GM23338 (cell line): ENCODE measurements at regions not wholly inside any gene's neighbourhood (a gene's known extent, or its start where the extent isn't known, plus 50 kb on each side); places are given as distances from the start of the nearest gene placed in this dataset.

Source experiments
- ATAC-seq: fragments of 200-7000 bp; cut with Tn5 transposase; 3 replicates; pipeline ENCODE4 v1.9.1; 2020
- DNase-seq: peaks from one replicate; pipeline ENCODE4 v3.0.0-alpha.2; 2015; ENCODE audit warnings: low spot score
- H2AFZ ChIP-seq: fragments of 200-600 bp; sonication (generic); 2 replicates; pipeline ENCODE4 v1.8.0; 2016; ENCODE audit warnings: antibody characterized with exemption, mild to moderate bottlenecking, moderate library complexity
- H3F3A ChIP-seq: fragments of 200-600 bp; sonication (generic); replicated peaks from 2 replicates; pipeline ENCODE4 v1.8.0; 2017; ENCODE audit warnings: antibody characterized with exemption, mixed run types, low read depth
- H3K27ac ChIP-seq: fragments of 200-600 bp; sonication (generic); 2 replicates; pipeline ENCODE4 v1.6.1; 2016; ENCODE audit warnings: low read depth
- H3K27me3 ChIP-seq: fragments of 200-600 bp; sonication (generic); 2 replicates; pipeline ENCODE4 v1.8.0; 2016; ENCODE audit warnings: mild to moderate bottlenecking, mixed run types, moderate library complexity; ENCODE audit not compliant: insufficient read depth
- H3K36me3 ChIP-seq: fragments of 200-600 bp; sonication (generic); 2 replicates; pipeline ENCODE4 v1.8.0; 2016; ENCODE audit warnings: mild to moderate bottlenecking; ENCODE audit not compliant: insufficient read depth
- H3K4me1 ChIP-seq: fragments of 200-600 bp; sonication (generic); 2 replicates; pipeline ENCODE4 v1.8.0; 2016; ENCODE audit warnings: mild to moderate bottlenecking, moderate library complexity; ENCODE audit not compliant: insufficient read depth
- H3K4me2 ChIP-seq: fragments of 200-600 bp; sonication (generic); 2 replicates; pipeline ENCODE4 v1.7.1; 2017; ENCODE audit warnings: mixed run types
- H3K4me3 ChIP-seq: fragments of 200-600 bp; sonication (generic); 2 replicates; pipeline ENCODE4 v1.6.1; 2016; ENCODE audit warnings: mixed run types
- H3K79me2 ChIP-seq: fragments of 200-600 bp; sonication (generic); replicated peaks from 2 replicates; pipeline ENCODE4 v1.8.0; 2017; ENCODE audit warnings: mild to moderate bottlenecking; ENCODE audit not compliant: insufficient read depth
- H3K9me2 ChIP-seq: fragments of 200-600 bp; sonication (generic); 2 replicates; pipeline ENCODE4 v1.8.0; 2017; ENCODE audit not compliant: insufficient read depth
- H4K20me1 ChIP-seq: fragments of 200-600 bp; sonication (generic); replicated peaks from 2 replicates; pipeline ENCODE4 v1.8.0; 2017; ENCODE audit warnings: mild to moderate bottlenecking; ENCODE audit not compliant: insufficient read depth
- H3K27ac Mint-ChIP-seq: 2 replicates; pipeline ENCODE4 v1.8.0; 2020; ENCODE audit warnings: inconsistent platforms, mild to moderate bottlenecking, moderate library complexity, mixed read lengths
- H3K27me3 Mint-ChIP-seq: 3 replicates; pipeline ENCODE4 v1.8.0; 2022; ENCODE audit warnings: low read depth, mild to moderate bottlenecking, moderate library complexity, mixed read lengths, inconsistent platforms; ENCODE audit not compliant: insufficient read depth, poor library complexity
- H3K36me3 Mint-ChIP-seq: 3 replicates; pipeline ENCODE4 v1.8.0; 2021; ENCODE audit warnings: low read depth, mild to moderate bottlenecking, inconsistent platforms, moderate library complexity, mixed read lengths
- H3K4me1 Mint-ChIP-seq: 3 replicates; pipeline ENCODE4 v1.8.0; 2020; ENCODE audit warnings: mild to moderate bottlenecking, inconsistent platforms, mixed read lengths
- H3K4me3 Mint-ChIP-seq: 3 replicates; pipeline ENCODE4 v1.8.0; 2021; ENCODE audit warnings: moderate library complexity, mild to moderate bottlenecking, inconsistent platforms, mixed read lengths
- H3K9me3 Mint-ChIP-seq: 3 replicates; pipeline ENCODE4 v1.8.0; 2020; ENCODE audit warnings: moderate library complexity, mild to moderate bottlenecking, inconsistent platforms, mixed read lengths
- CREB1 ChIP-seq: fragments of 250-450 bp; sonication (Bioruptor Pico); IDR thresholded peaks from 2 replicates; pipeline ENCODE4 v1.5.0; 2020; ENCODE audit warnings: low read depth, mild to moderate bottlenecking, moderate library complexity
- CTCF ChIP-seq, 2 experiments: fragments of 200-600 bp in 1 of 2; sonication (generic) in 1 of 2; conservative IDR thresholded peaks; 2 replicates each; pipeline versions ENCODE4 v1.5.1 to v1.6.1; 2016 to 2017; ENCODE audit warnings: antibody characterized with exemption in 2 of 2, low read depth in 2 of 2, mild to moderate bottlenecking in 2 of 2, moderate library complexity in 1 of 2
- ETS1 ChIP-seq: IDR thresholded peaks from 2 replicates; pipeline ENCODE4 v1.6.1; 2016; ENCODE audit warnings: antibody characterized with exemption
- EZH2 ChIP-seq: fragments of 200-600 bp; sonication (generic); IDR thresholded peaks from one replicate; pipeline ENCODE4 v1.8.0; 2017; ENCODE audit warnings: antibody characterized with exemption, mild to moderate bottlenecking, low read depth; ENCODE audit not compliant: unreplicated experiment
- NANOG ChIP-seq: IDR thresholded peaks from 2 replicates; pipeline ENCODE4 v1.6.1; 2016; ENCODE audit warnings: antibody characterized with exemption, borderline replicate concordance
- POLR2AphosphoS5 ChIP-seq: IDR thresholded peaks from 2 replicates; pipeline ENCODE4 v1.6.1; 2016; ENCODE audit warnings: antibody characterized with exemption, low read depth
- REST ChIP-seq: IDR thresholded peaks from one replicate; pipeline ENCODE4 v1.6.1; 2018; ENCODE audit warnings: antibody characterized with exemption; ENCODE audit not compliant: unreplicated experiment
- ZNF114 ChIP-seq: fragments of 250-450 bp; sonication (Bioruptor Pico); IDR thresholded peaks from 2 replicates; pipeline ENCODE4 v1.5.0; 2020; ENCODE audit warnings: mild to moderate bottlenecking, moderate library complexity
- ZNF331 ChIP-seq: fragments of 250-450 bp; sonication (Bioruptor Pico); IDR thresholded peaks from 2 replicates; pipeline ENCODE4 v1.5.0; 2020; ENCODE audit warnings: low read depth, mild to moderate bottlenecking, moderate library complexity
- ZNF462 ChIP-seq: fragments of 250-450 bp; sonication (Bioruptor Pico); IDR thresholded peaks from 2 replicates; pipeline ENCODE4 v1.5.0; 2020; ENCODE audit warnings: mild to moderate bottlenecking, moderate library complexity

- no peak for TF ChIP-seq ZNF114 (CRISPR knock-in tag)
- no peak for TF ChIP-seq EZH2
- TF ChIP-seq ZNF331, result no peak
- no peak for TF ChIP-seq CTCF (conservative IDR thresholded peaks at IDR 0.05; ENCODE audit: low read depth in 2 of 2)
- TF ChIP-seq NANOG, result no peak
- no peak for TF ChIP-seq ETS1
- TF ChIP-seq REST, result no peak
These were observed 226.3 kb downstream of the ATP23 start (continued) for GRCh38 chr12:58167622-58168021.

- Mint-ChIP-seq H3K27me3 (no peaks in the 10 kb centered on the region), H3K9me3 (no peaks in the 10 kb centered on the region), H3K36me3 (peaks cover 2% of the 10 kb centered on the region; the same call in 1 of the 3 replicates), H3K4me3 (no peak overlapping the region), H3K4me1 (peaks cover 26% of the 10 kb centered on the region), H3K27ac (no peak overlapping the region)
- no peaks in the 10 kb centered on the region for H3K36me3 ChIP-seq
- H3K79me2 ChIP-seq, result no peaks in the 10 kb centered on the region
- H2AFZ ChIP-seq, result peak overlapping the region; percentile 92
- no peak overlapping the region for H3K4me2 ChIP-seq
- 0 out of 2 replicates have a peak, but pooled peaks cover 17% of the 10 kb centered on the region for H3K9me2 ChIP-seq
- no peak overlapping the region for H3K27ac ChIP-seq
- H3K27me3 ChIP-seq, result no peaks in the 10 kb centered on the region
- no peaks in the 10 kb centered on the region for H4K20me1 ChIP-seq
- peaks cover 24% of the 10 kb centered on the region for H3K4me1 ChIP-seq
- no peak overlapping the region for H3K4me3 ChIP-seq
- no peaks in the 10 kb centered on the region for H3F3A ChIP-seq
- DNase-seq (no peak), ATAC-seq (no peak)
- TF ChIP-seq CTCF (conservative IDR thresholded peaks at IDR 0.05; ENCODE audit: low read depth in 2 of 2), result no peak
- no peak for TF ChIP-seq CREB1 (CRISPR knock-in tag)
- no peak for TF ChIP-seq ZNF462 (CRISPR knock-in tag)
- no peak for TF ChIP-seq POLR2AphosphoS5
- TF ChIP-seq ZNF114 (CRISPR knock-in tag), result no peak
These were observed 228.5 kb downstream of the ATP23 start for GRCh38 chr12:58169826-58170225.
